T47D (cell line): ENCODE measurements at regions not wholly inside any gene's neighbourhood (a gene's known extent, or its start where the extent isn't known, plus 50 kb on each side); places are given as distances from the start of the nearest gene placed in this dataset.

Source experiments
- DNase-seq, 2 experiments: peaks; one replicate each; pipeline versions ENCODE4 v3.0.0 to v3.0.0-alpha.2; 2011 to 2012; ENCODE audit warnings: low read depth in 1 of 2, low spot score in 1 of 2
- JUND ChIP-seq: IDR thresholded peaks from 2 replicates; pipeline ENCODE4 v1.6.1; 2012; ENCODE audit warnings: low read depth
- in situ Hi-C: cut with HindIII; loops from 2 replicates; pipeline ENCODE4 v1.10.0; 2016; ENCODE audit warnings: low sequenced_read_pairs, low pct_unique_long_range_greater_than_20kb

GRCh38 chr10:35735412-35735811, 93.3 kb upstream of the FZD8 start:
- DNase-seq, result no peak

GRCh38 chr10:35731828-35732227, 89.7 kb upstream of the FZD8 start:
- in situ Hi-C loops, result no loop called here
- TF ChIP-seq JUND, result no peak
- no peak for DNase-seq

More at GRCh38 chr10:35735412-35735811, 93.3 kb upstream of the FZD8 start:
- TF ChIP-seq JUND, result no peak
- in situ Hi-C loops, result no loop called here

GRCh38 chr10:35728341-35728740, 86.2 kb upstream of the FZD8 start:
- no peak for DNase-seq
- in situ Hi-C loops, result no loop called here
- TF ChIP-seq JUND, result no peak

- TF ChIP-seq JUND, result no peak
- no peak for DNase-seq
- in situ Hi-C loops, result no loop called here
These were observed 84.8 kb upstream of the FZD8 start for GRCh38 chr10:35726846-35727245.

GRCh38 chr10:35723992-35724391, 81.9 kb upstream of the FZD8 start:
- no peak for TF ChIP-seq JUND
- in situ Hi-C loops, result no loop called here
- DNase-seq, result no peak

- in situ Hi-C loops, result no loop called here
These were observed 81.0 kb upstream of the FZD8 start for GRCh38 chr10:35723059-35723458.

GRCh38 chr10:35722636-35723035, 80.5 kb upstream of the FZD8 start:
- TF ChIP-seq JUND, result no peak
- in situ Hi-C loops, result no loop called here

More at GRCh38 chr10:35723059-35723458, 81.0 kb upstream of the FZD8 start:
- DNase-seq, result no peak
- TF ChIP-seq JUND, result no peak

GRCh38 chr10:35722226-35722625, 80.1 kb upstream of the FZD8 start:
- in situ Hi-C loops, result no loop called here
- TF ChIP-seq JUND, result no peak
- DNase-seq, result no peak

More at GRCh38 chr10:35722636-35723035, 80.5 kb upstream of the FZD8 start:
- no peak for DNase-seq

GRCh38 chr10:35720366-35720765, 78.3 kb upstream of the FZD8 start:
- DNase-seq, result no peak
- TF ChIP-seq JUND, result no peak
- in situ Hi-C loops, result no loop called here

- DNase-seq, result no peak
- TF ChIP-seq JUND, result no peak
- in situ Hi-C loops, result no loop called here
These were observed 74.7 kb upstream of the FZD8 start for GRCh38 chr10:35716776-35717175.

- in situ Hi-C loops, result no loop called here
- TF ChIP-seq JUND, result no peak
- no peak for DNase-seq
These were observed 70.4 kb upstream of the FZD8 start for GRCh38 chr10:35712486-35712885.

GRCh38 chr10:35711615-35712411, 69.7 kb upstream of the FZD8 start:
- no peak for DNase-seq
- no peak for TF ChIP-seq JUND
- in situ Hi-C loops, result no loop called here

GRCh38 chr10:35707642-35708425, 65.7 kb upstream of the FZD8 start:
- DNase-seq, result no peak
- in situ Hi-C loops, result no loop called here
- TF ChIP-seq JUND, result no peak
